GM19372 (cell line): ENCODE measurements at regions not wholly inside any gene's neighbourhood (a gene's known extent, or its start where the extent isn't known, plus 50 kb on each side); places are given as distances from the start of the nearest gene placed in this dataset.

Source experiments
- ATAC-seq: cut with Tn5 transposase; IDR thresholded peaks from one replicate; pipeline ENCODE4 v1.9.1; 2021; ENCODE audit warnings: mild to moderate bottlenecking, low read depth, moderate library complexity; ENCODE audit not compliant: unreplicated experiment

DNA sequence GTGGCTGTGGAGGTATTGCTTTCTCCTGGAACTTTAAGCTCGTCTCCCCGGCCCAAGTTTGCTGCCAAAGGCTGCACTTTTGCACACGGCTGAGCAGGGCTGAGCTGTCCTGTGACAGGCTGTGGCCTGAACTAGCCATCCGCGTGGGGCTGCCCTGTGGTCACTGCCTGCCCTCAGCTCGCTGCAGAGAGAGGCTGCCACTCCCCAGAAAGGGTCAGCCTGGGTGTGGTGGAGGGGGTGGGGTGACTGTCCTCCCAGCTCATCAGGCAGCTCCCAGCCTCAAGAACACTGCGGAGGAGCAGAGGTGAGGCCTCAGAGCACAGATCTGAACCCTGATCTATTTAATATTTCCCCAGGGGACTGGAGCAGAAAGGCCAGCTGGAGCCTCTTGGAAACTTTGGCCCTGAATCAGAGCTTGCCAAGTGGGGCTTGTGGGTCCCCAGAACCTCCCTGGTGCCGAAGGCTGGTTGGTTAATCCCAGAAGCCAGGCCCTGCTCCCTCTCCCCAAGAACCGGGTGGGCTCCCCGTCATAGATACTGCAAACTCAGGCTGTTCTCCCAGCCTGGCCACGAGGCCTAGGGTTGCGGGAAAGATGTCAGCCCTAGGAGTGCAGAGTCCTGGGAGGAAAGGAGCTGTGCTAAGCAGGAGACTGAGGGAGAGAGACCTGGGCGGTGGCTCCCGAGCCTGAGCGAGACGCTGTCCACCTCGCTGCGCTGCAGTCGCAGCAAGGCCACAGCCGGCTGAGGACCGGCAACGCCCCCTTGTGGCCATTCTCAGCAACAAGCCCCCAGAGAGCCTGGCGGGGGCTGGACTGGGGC is 125.1 kb upstream of the IPO9 start:
- no peak for ATAC-seq

DNA sequence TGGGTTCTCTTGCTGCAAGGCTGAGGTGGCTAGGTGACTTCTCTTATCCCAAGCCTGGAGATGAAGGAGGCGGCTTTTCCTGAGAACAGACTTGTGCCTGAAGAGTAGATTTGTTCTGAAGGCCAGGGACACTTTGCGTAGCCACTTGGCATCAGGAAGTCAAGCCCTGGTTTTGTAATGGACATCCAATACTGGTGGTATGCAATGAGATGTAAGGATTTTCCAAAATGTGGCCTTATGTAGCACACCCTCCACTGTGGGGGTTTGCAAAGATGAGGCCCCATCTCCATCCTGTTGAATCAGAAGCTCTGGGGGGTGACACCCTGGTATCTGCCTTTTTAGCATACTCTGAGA is 124.5 kb upstream of the IPO9 start:
- ATAC-seq = no peak

DNA sequence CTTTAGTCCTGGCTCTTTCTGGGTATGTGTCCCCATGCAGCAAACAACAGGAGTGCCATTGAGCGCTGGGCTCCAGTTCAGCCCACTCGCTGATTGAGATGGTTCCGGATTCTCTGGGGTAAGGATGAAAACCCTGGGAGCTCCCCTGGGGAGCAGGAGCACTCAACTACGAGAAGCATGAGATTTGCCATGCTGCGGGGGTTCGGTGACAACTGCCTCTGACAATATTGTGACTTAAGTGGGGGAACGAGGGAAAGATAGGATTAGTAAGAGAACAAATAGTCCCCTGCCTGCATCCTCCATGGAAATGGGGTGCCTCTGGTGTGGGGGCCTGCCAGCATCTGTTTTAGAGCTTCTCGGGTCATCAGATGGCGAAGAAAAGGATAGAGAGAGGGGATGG is 123.6 kb upstream of the IPO9 start:
- ATAC-seq = no peak

DNA sequence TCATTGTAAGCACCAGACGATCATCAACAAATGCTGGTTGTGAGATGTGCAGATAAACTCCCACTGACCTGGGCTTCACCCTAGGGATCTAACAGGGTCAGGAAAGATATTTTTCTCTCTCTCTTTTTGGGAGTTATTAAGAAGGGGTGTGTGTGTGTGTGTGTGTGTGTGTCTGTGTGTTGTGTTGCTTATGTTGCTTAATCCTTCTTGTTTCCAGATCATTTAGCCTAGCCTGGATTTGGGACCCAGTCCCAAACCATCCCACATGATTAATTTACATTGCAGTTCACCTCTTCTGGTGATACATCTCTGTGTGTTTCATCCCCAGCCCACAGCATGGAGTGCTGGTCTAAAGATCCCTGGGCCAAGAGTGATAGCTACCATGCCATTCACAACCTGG is 122.8 kb upstream of the IPO9 start:
- no peak for ATAC-seq

DNA sequence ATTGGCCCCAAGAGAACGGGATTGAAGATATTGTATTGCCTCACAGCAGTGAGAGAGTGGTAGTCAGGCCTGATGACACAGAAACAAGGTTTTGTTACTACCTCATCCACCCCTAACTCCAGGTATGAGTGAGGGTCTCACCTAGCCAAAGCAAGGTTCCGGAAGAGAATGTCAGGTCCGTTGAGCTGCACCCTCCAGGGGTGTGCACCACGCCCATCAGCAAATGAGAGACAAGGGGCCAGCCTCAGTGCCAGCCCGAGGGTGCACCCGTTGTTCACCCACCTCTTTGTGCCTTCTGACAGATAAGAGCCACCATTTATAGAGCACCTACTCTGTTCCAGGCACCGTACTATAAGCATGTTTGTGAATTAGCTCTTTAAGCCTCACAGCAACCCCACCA is 121.9 kb upstream of the IPO9 start:
- no peak for ATAC-seq

DNA sequence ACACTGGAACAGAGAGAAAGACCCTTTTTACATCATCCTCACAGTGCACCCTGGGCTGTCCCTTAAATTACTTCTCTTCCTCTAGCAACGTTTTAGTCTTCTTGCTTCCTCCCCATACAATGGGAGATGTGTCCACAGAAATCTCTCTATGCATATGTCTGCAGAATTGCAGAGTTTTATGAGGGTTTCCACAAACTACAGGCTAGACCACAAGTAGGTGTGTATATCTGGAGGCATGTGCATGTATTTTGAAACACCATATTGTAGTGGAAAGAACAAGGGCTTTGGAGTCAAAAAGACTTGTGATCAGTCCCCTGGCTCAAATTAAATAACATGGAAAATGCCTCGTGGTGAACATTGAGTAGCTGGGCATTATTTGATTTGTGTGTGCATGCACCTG is 121.3 kb upstream of the IPO9 start:
- ATAC-seq = no peak

DNA sequence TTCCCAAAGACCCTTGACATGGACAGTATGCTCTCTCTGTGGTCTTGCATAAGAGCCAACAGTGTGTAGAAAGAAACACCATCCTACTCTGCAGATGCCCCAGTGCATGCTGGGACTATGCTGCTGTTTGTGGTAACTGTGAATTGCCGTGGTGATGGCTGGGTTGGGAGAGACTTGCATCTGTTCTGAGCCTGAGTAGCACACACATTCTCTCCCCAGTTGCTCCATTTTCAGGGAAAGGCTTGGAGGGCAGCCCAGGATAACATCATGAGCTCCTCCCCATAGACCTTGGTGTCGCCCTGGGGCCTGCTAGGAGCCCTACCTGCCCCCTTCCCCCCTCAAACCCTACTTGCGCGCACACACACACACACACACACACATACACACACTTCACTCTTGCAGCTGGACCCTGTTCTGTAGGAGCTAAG is 120.9 kb upstream of the IPO9 start:
- ATAC-seq = no peak

DNA sequence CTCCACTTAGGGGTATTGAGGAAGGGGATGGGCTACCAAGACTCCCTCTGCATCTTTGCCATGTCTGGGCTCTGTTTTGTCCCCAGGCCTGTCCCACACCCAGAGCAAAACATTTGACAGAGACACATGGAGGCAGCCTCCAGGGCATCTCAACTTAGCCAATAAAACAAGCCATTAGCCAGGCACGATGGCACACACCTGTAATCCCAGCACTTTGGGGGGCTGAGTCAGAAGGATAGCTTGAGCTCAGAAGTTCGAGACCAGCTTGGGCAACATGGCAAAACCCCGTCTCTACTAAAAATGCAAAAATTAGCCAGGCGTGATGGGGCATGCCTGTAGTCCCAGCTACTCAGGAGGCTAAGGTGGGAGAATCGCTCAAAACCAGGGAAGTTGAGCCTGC is 120.3 kb upstream of the IPO9 start:
- no peak for ATAC-seq

DNA sequence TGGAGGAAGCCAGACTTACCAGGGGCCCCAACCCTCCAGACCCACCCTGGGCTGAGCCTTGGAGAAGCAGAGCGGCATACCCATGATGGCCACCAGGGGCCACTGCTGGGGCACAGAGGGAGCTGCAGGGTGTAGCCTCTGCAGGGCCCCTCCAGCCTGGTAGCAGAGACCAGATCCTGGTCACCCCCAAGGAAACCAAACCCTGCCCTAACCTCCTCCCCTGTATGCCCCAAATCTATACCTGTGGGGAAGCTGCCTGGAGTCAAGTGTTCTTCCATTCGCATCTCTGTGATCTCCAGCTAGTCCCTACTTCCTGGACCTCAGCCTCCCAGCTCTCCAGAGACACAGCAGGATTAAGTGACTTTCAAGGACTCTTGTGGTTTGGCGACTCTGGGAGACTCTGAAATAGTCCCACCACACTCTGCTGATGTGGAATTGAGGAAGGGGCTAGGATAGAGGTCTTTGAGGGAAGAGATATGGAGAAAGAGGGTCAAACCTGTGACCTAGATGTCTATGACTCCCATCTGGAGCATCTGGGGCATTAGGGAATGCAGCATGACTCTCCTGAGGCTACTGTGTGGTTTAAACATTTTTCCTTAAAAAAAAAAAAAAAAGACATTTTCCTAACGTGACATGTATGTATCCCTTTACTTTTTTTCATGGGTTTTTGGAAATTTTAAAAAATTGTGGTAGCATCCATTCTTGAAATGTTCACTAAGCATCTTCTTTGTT is 119.2 kb upstream of the IPO9 start:
- peak; percentile 68 for ATAC-seq

DNA sequence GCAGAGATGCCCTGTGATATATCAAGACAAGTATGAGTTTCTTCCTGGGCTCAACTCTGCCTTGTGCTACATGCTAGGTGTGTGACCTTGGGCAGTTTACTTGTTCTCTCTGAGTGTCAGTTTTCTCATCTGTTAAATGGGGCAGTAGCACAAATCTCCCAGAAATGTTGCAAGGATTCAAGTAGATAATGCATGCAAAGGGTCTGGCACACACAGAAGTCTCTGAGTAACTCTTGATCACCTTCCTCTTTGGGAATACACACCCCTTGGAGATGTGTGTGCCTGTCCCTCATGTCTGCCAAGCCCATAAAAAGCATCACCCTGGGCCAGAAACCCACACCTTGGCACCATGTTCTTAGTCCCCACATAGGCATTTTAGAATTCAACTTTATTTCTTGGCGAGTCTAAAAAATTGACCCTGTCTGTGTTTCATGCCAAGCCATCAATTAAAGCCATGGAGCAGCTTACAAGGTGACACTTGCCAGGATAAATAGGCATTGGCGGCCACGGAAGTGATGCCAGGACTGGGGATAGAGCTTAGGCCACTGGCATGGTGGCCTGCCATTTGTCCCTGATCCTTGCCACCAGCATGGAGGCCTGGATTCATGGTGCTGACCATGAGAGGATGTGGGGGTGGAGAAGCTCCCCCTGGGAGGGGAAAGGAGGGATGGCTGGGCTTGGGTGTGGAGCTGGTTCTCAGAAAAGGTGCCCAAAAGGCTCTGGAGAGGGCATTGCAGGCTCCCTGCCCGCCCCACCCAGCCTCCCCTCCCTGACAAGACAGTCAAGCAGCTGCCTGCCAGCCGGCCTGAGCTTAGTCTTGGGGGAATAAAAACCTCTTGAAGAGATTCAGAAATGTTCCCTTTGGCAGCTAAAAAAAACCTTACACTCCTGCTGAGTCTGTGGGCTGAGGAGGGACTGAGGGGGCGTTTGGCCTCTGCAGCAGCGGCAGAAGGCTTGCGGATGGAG is 118.0 kb upstream of the IPO9 start:
- ATAC-seq = no peak

DNA sequence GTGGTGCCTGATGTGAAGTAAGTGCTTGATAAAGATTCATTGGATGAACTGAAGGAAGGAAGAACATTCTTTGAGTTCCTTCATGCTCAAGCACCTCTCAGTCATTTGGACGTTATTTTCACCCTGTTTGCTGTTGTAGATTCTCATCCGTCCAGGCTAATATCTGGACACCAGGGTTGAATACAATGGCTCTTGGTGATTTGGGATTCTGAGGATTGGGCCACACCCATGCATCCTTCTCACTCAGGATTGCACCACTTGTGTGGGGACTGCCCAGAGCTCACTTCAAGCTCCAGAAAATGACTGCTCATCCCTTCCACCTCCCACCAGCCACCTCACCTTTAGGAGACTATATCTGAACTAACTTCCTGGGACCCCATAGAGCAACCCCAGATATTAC is 117.1 kb upstream of the IPO9 start:
- ATAC-seq = no peak

DNA sequence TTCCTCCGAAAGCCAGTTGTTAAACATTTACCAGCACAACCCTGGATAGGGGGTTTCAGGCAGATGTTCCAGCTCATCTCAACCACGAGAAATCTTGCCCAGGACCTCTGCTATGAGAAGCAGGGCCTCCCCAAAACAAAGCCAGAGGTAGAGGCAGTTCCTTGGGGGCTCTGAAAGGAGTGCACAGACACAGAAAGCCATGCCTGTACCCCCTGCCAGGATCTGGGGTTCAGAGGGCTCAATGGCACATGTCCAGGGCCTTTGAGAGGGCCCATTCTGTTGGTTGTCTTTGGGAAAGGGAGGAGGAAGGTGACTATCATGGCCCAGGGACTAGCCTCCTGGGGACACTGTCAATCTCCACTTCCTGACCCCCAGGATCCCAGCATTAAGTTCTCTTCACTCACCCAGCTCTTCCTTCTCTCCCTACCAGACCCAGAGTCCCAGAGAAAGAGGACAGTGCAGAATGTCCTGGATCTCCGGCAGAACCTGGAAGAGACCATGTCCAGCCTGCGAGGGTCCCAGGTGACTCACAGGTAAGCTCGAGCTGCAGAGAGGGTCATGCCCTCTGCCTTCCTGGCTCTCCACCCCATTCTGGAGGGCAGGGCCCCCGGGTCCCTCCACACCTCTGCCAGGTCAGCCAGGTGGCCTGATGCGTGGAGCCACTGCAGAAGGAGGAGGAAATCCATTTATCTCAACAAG is 116.4 kb upstream of the IPO9 start:
- no peak for ATAC-seq

DNA sequence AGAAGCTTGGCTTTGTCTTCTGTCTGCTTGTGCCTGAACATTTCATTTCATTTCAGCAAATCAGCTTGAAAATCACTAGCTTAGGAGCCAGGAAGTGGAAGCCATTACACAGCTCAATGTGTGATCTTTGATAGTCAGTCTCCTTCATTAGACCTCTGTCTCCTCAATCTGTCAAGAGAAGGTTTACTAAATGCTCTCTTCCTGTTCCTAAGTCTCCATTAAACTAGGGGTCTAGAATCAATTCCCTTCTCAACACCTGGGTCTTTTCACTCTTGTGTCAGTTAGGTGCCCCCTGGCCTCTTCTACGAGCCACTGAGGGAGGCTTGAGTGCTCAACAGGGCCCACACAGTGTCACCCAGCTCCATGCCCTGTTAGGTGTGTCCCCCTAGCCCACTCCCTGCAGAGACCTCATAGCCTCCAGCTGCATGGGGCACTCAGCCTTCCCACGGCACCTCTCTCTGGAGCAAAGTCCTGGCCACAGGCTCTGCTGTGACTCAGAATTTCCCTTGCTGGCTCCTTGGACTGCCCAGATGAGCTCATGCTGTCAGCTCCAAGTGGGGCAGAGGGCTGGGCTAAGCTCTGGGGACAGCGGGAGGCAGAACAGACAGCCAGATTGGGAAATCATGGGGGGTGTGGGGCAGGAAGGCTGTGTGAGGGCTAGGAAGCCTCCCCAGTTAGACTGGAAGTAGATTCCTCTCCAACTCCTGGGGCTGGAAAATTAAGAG is 115.7 kb upstream of the IPO9 start:
- ATAC-seq = no peak

DNA sequence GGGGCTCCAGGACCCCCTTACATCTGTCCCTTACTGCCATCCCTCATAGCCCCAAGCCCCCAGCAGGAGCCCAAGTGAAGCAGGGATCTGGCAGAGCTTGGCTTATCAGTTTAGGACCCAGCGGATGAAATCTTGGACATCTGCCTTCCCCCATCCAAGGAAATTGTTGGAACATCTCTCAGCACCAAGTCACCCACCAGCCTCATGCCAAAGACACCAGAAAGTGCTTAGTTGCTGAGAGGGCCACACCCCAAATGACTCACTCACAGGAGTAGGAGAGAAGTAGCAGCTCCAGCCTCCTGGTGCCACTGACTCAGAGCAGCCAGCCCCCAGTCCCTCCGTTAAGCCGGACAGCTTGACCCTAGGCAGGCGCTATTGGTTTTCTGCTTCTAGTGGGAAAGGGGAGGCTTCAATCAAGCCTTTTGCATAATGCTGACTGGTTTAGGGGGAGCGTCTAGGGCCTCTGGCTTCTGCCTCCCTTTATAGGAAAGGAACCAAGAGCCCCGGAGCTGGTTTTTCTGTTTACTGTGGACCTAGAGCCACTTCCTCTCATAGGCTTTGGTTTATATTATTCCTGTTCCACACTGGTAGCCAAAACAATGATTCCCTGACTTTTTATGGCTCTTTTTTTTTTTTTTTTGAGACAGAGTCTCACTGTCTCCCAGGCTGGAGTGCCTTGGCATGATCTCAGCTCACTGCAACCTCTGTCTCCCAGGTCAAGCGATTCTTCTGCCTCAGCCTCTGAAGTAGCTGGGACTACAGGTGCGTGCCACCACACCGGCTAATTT is 114.2 kb upstream of the IPO9 start:
- no peak for ATAC-seq

DNA sequence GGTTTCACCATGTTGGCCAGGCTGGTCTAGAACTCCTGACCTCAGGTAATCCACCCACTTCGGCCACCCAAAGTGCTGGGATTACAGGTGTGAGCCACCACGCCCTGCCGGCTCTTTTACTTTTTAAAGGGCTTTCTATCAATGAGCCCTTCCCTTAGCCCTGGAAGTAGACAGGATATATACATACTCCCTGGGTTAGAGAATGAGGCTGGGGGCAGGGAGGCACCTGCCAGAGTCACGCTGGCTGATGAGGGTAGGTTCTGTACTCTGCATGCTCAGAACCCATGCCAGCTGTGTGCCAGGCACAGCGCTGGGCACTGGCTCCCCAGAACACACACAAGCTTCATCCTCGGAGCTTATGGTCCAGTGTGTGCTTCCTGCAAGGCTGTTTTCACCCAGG is 113.6 kb upstream of the IPO9 start:
- no peak for ATAC-seq

DNA sequence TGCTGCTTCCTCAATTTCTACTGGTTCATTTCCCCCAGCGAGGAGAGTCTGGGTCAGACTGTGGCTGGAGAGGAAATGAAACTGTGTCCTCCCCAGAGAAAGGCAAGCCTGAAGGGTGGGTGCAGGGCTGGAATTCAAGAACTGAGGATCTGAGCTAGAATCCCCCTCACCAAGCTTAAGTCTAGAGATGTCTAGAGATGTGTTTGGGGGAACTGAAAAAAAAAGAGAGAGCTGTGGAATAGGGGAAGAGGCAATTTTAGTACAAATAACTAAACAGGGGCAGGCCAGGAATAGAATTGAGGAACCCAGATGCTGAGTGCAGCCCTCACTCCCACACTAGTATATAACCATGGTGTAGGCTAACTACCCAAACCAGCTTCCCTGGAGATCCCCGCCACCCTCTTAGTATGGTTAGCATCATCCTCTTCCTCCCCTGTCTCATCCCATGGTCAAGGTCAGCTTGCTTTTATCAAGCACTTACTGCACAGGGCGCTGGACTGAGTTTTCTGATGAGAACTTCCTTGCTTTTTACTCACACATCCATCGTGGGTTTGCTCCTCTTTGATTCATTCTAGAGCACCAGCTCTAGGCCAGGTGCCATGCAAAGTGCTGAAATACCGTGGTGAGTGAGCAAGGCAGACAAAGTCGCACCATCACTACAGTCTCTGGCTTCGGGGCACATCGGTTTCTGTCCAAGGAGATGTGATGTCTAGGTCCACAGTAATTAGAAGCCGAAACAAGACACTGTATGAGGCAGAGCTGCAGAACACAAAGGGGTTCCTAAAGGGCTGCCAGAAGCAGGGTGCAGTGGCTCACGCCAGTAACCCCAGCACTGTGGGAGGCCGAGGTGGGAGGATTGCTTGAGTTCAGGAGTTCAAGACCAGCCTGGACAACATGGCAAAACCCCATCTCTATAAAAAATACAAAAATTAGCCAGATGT is 112.9 kb upstream of the IPO9 start:
- no peak for ATAC-seq

DNA sequence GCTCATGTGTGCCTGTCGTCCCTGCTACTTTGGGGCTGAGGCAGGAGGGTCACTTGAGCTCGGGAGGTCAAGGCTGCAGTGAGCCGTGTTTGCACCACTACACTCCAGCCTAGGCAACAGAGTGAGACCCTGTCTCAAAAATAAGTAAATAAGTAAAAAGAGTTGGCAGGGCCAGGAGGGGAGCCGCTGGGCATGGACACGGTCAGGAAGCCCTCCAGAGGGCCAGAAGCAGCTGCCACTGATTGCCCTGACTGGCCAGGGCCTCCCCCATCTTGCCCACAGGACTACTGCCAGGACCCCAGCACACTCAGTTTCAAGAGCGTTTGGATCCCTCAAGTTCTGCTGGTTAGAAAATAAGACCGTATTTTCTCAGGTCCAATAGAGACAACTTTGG is 112.2 kb upstream of the IPO9 start:
- ATAC-seq = no peak

DNA sequence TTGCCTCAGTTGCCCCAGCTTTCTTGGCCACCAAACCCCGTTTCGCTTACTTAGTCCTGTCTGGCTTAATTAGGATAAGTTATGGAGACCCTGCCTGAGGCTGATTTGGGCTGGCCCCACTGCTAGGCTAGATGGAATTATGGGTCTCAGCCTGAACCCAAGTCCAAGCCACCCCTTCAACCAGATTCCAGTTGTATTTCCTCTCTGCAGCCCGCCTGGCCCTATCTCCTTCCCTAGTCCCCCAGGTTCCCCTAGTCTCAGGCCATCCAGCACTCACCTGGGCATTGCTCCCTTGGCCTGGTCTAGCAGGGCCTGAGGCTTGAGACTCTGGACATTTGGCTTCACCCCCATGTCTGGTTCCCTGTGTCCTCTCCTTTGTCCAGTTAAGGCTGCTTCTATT is 111.7 kb upstream of the IPO9 start:
- no peak for ATAC-seq
